GM19043 (cell line): ENCODE measurements at regions not wholly inside any gene's neighbourhood (a gene's known extent, or its start where the extent isn't known, plus 50 kb on each side); places are given as distances from the start of the nearest gene placed in this dataset.
"Not testable (repeated sequence)": the region's sequence is repeated elsewhere in the genome, so short reads cannot be mapped to it uniquely, and the experiment has no call there.

ENCODE experiments used
- ATAC-seq: cut with Tn5 transposase; IDR thresholded peaks from one replicate; pipeline ENCODE4 v1.9.1; 2021; ENCODE audit warnings: low read depth; ENCODE audit not compliant: unreplicated experiment

- ATAC-seq: not testable (repeated sequence)
These were observed 79.4 kb upstream of the DRD5 start for GRCh38 chr4:9702019-9702418.

- ATAC-seq: not testable (repeated sequence)
These were observed 78.7 kb upstream of the DRD5 start for GRCh38 chr4:9702696-9703095.

- no peak for ATAC-seq
These were observed 78.0 kb upstream of the DRD5 start for GRCh38 chr4:9703391-9703790.

- ATAC-seq: not testable (repeated sequence)
These were observed 77.3 kb upstream of the DRD5 start for GRCh38 chr4:9704126-9704525.

- ATAC-seq: no peak
These were observed 76.7 kb upstream of the DRD5 start for GRCh38 chr4:9704551-9705332.

GRCh38 chr4:9707281-9707680 lies 74.2 kb upstream of the DRD5 start:
- ATAC-seq: not testable (repeated sequence)

GRCh38 chr4:9707936-9708335 lies 73.5 kb upstream of the DRD5 start:
- ATAC-seq: not testable (repeated sequence)

GRCh38 chr4:9709724-9710123 lies 71.7 kb upstream of the DRD5 start:
- no peak for ATAC-seq

- ATAC-seq: not testable (repeated sequence)
These were observed 66.2 kb upstream of the DRD5 start for GRCh38 chr4:9715271-9715670.

- ATAC-seq: no peak
These were observed 65.3 kb upstream of the DRD5 start for GRCh38 chr4:9716093-9716492.

GRCh38 chr4:9718246-9718939 lies 63.0 kb upstream of the DRD5 start:
- ATAC-seq: not testable (repeated sequence)

GRCh38 chr4:9722131-9722530 lies 59.3 kb upstream of the DRD5 start:
- ATAC-seq: not testable (repeated sequence)
